ENCODE measurements at regions not wholly inside any gene's neighbourhood (a gene's known extent, or its start where the extent isn't known, plus 50 kb on each side); places are given as distances from the start of the nearest gene placed in this dataset.
"Not testable (repeated sequence)": the region's sequence is repeated elsewhere in the genome, so short reads cannot be mapped to it uniquely, and the experiment has no call there.

- H3K4me1 ChIP-seq (ENCODE audit: control insufficient read depth in 1 of 2, insufficient read depth in 2 of 2, low read length in 2 of 2), result no peaks in the 10 kb centered on the region
Observed at GRCh38 chr6:79403563-79403962, 133.7 kb downstream of the LCA5 start.

GRCh38 chr6:79403086-79403485 is 134.1 kb downstream of the LCA5 start:
- H3K27ac ChIP-seq (ENCODE audit: low read depth, low read length), result no peak overlapping the region
- no peaks in the 10 kb centered on the region for H3K4me1 ChIP-seq (ENCODE audit: control insufficient read depth in 1 of 2, insufficient read depth in 2 of 2, low read length in 2 of 2)
- no peak for DNase-seq
- H2BK5ac ChIP-seq (ENCODE audit: low read depth, low read length, poor library complexity), result no peak overlapping the region
- no peak overlapping the region for H3K9ac ChIP-seq (ENCODE audit: low read length)
- H3K9me3 ChIP-seq (ENCODE audit: insufficient read depth, low read depth, low read length), result no peaks in the 10 kb centered on the region
- no peaks in the 10 kb centered on the region for H3K79me2 ChIP-seq (ENCODE audit: control insufficient read depth, insufficient read depth, low read length, poor library complexity)
- H3K27me3 ChIP-seq (ENCODE audit: insufficient read depth, low read length), result no peaks in the 10 kb centered on the region
- H4K8ac ChIP-seq (ENCODE audit: low read depth, low read length), result no peak overlapping the region
- no peak overlapping the region for H4K12ac ChIP-seq (ENCODE audit: low read depth, low read length)
- no peak overlapping the region for H2AFZ ChIP-seq (ENCODE audit: insufficient read depth, low read length, poor library complexity)
- H3K36me3 ChIP-seq (ENCODE audit: control insufficient read depth in 1 of 2, insufficient read depth in 2 of 2, low read length in 2 of 2), result no peaks in the 10 kb centered on the region
- no peak overlapping the region for H3K4ac ChIP-seq (ENCODE audit: low read depth, low read length)
- no peak overlapping the region for H3K4me2 ChIP-seq (ENCODE audit: low read length)
- no peak overlapping the region for H3K23ac ChIP-seq (ENCODE audit: low read length)
- H2BK12ac ChIP-seq (ENCODE audit: low read length), result no peak overlapping the region
- H3K14ac ChIP-seq (ENCODE audit: low read length), result no peak overlapping the region
- no peak overlapping the region for H4K91ac ChIP-seq (ENCODE audit: low read depth, low read length)
- H3K79me1 ChIP-seq (ENCODE audit: low read length), result no peaks in the 10 kb centered on the region
- H3K18ac ChIP-seq (ENCODE audit: low read length), result no peak overlapping the region
- H3K4me3 ChIP-seq (ENCODE audit: low read depth, low read length), result no peak overlapping the region
- no peak overlapping the region for H2BK120ac ChIP-seq (ENCODE audit: insufficient read depth, low read length, poor library complexity)
- no peak overlapping the region for H2AK5ac ChIP-seq (ENCODE audit: low read length)

More at GRCh38 chr6:79403563-79403962, 133.7 kb downstream of the LCA5 start:
- Histone ChIP-seq H3K9me3 (ENCODE audit: insufficient read depth, low read depth, low read length) (no peaks in the 10 kb centered on the region), H3K9ac (ENCODE audit: low read length) (no peak overlapping the region), H3K23ac (ENCODE audit: low read length) (no peak overlapping the region), H2BK120ac (ENCODE audit: insufficient read depth, low read length, poor library complexity) (no peak overlapping the region), H4K91ac (ENCODE audit: low read depth, low read length) (no peak overlapping the region), H3K18ac (ENCODE audit: low read length) (no peak overlapping the region), H3K4me3 (ENCODE audit: low read depth, low read length) (no peak overlapping the region), H3K79me2 (ENCODE audit: control insufficient read depth, insufficient read depth, low read length, poor library complexity) (no peaks in the 10 kb centered on the region), H2AFZ (ENCODE audit: insufficient read depth, low read length, poor library complexity) (no peak overlapping the region), H3K14ac (ENCODE audit: low read length) (no peak overlapping the region), H3K79me1 (ENCODE audit: low read length) (no peaks in the 10 kb centered on the region), H2BK5ac (ENCODE audit: low read depth, low read length, poor library complexity) (no peak overlapping the region), H3K4ac (ENCODE audit: low read depth, low read length) (no peak overlapping the region), H3K27ac (ENCODE audit: low read depth, low read length) (no peak overlapping the region), H3K36me3 (ENCODE audit: control insufficient read depth in 1 of 2, insufficient read depth in 2 of 2, low read length in 2 of 2) (no peaks in the 10 kb centered on the region), H4K8ac (ENCODE audit: low read depth, low read length) (no peak overlapping the region), H2AK5ac (ENCODE audit: low read length) (no peak overlapping the region), H2BK12ac (ENCODE audit: low read length) (no peak overlapping the region), H3K4me2 (ENCODE audit: low read length) (no peak overlapping the region), H4K12ac (ENCODE audit: low read depth, low read length) (no peak overlapping the region), H3K27me3 (ENCODE audit: insufficient read depth, low read length) (no peaks in the 10 kb centered on the region)
- no CpG with 5 or more reads among the region's 1 CpG for WGBS (ENCODE audit: extremely low coverage, insufficient coverage, insufficient read length)
- DNase-seq, result no peak

- no peak overlapping the region for H4K12ac ChIP-seq (ENCODE audit: low read depth, low read length)
- no peak for DNase-seq
- no peaks in the 10 kb centered on the region for H3K36me3 ChIP-seq (ENCODE audit: control insufficient read depth in 1 of 2, insufficient read depth in 2 of 2, low read length in 2 of 2)
Observed at GRCh38 chr6:79399499-79399898, 137.7 kb downstream of the LCA5 start.

GRCh38 chr6:79398617-79399016 is 138.6 kb downstream of the LCA5 start:
- not testable (repeated sequence) for H4K8ac ChIP-seq (ENCODE audit: low read depth, low read length); H3K4me1 ChIP-seq (ENCODE audit: control insufficient read depth in 1 of 2, insufficient read depth in 2 of 2, low read length in 2 of 2)

More at GRCh38 chr6:79399499-79399898, 137.7 kb downstream of the LCA5 start:
- H3K9me3 ChIP-seq (ENCODE audit: insufficient read depth, low read depth, low read length), result no peaks in the 10 kb centered on the region
- H3K23ac ChIP-seq (ENCODE audit: low read length), result no peak overlapping the region
- H2AK5ac ChIP-seq (ENCODE audit: low read length), result no peak overlapping the region
- no peak overlapping the region for H3K9ac ChIP-seq (ENCODE audit: low read length)
- no peak overlapping the region for H2BK120ac ChIP-seq (ENCODE audit: insufficient read depth, low read length, poor library complexity)
- H3K79me1 ChIP-seq (ENCODE audit: low read length), result no peaks in the 10 kb centered on the region
- no peak overlapping the region for H3K4me3 ChIP-seq (ENCODE audit: low read depth, low read length)
- no peak overlapping the region for H3K4me2 ChIP-seq (ENCODE audit: low read length)
- H3K79me2 ChIP-seq (ENCODE audit: control insufficient read depth, insufficient read depth, low read length, poor library complexity), result no peaks in the 10 kb centered on the region
- H3K14ac ChIP-seq (ENCODE audit: low read length), result no peak overlapping the region
- H3K18ac ChIP-seq (ENCODE audit: low read length), result no peak overlapping the region
- no peak overlapping the region for H2BK5ac ChIP-seq (ENCODE audit: low read depth, low read length, poor library complexity)
- no peak overlapping the region for H2AFZ ChIP-seq (ENCODE audit: insufficient read depth, low read length, poor library complexity)
- H4K8ac ChIP-seq (ENCODE audit: low read depth, low read length), result no peak overlapping the region
- H3K4ac ChIP-seq (ENCODE audit: low read depth, low read length), result no peak overlapping the region
- no CpG with 5 or more reads among the region's 3 CpGs for WGBS (ENCODE audit: extremely low coverage, insufficient coverage, insufficient read length)
- H3K4me1 ChIP-seq (ENCODE audit: control insufficient read depth in 1 of 2, insufficient read depth in 2 of 2, low read length in 2 of 2), result no peaks in the 10 kb centered on the region
- no peak overlapping the region for H2BK12ac ChIP-seq (ENCODE audit: low read length)
- H4K91ac ChIP-seq (ENCODE audit: low read depth, low read length), result no peak overlapping the region
- no peaks in the 10 kb centered on the region for H3K27me3 ChIP-seq (ENCODE audit: insufficient read depth, low read length)
- no peak overlapping the region for H3K27ac ChIP-seq (ENCODE audit: low read depth, low read length)

More at GRCh38 chr6:79398617-79399016, 138.6 kb downstream of the LCA5 start:
- not testable (repeated sequence) for H3K4ac ChIP-seq (ENCODE audit: low read depth, low read length); H2AFZ ChIP-seq (ENCODE audit: insufficient read depth, low read length, poor library complexity); H3K27me3 ChIP-seq (ENCODE audit: insufficient read depth, low read length); H3K36me3 ChIP-seq (ENCODE audit: control insufficient read depth in 1 of 2, insufficient read depth in 2 of 2, low read length in 2 of 2); H3K9ac ChIP-seq (ENCODE audit: low read length); H4K91ac ChIP-seq (ENCODE audit: low read depth, low read length); H3K79me1 ChIP-seq (ENCODE audit: low read length); H2BK120ac ChIP-seq (ENCODE audit: insufficient read depth, low read length, poor library complexity); H3K4me2 ChIP-seq (ENCODE audit: low read length); H3K79me2 ChIP-seq (ENCODE audit: control insufficient read depth, insufficient read depth, low read length, poor library complexity); H3K27ac ChIP-seq (ENCODE audit: low read depth, low read length); H2BK12ac ChIP-seq (ENCODE audit: low read length); H4K12ac ChIP-seq (ENCODE audit: low read depth, low read length); H3K23ac ChIP-seq (ENCODE audit: low read length); H3K4me3 ChIP-seq (ENCODE audit: low read depth, low read length); H2BK5ac ChIP-seq (ENCODE audit: low read depth, low read length, poor library complexity); H3K9me3 ChIP-seq (ENCODE audit: insufficient read depth, low read depth, low read length); H3K18ac ChIP-seq (ENCODE audit: low read length); DNase-seq; H2AK5ac ChIP-seq (ENCODE audit: low read length); H3K14ac ChIP-seq (ENCODE audit: low read length)
- WGBS (ENCODE audit: extremely low coverage, insufficient coverage, insufficient read length), result no CpG with 5 or more reads among the region's 2 CpGs

All from trophoblast cell (in vitro differentiated cells and primary cell).